PC-9 (cell line): ENCODE measurements at regions not wholly inside any gene's neighbourhood (a gene's known extent, or its start where the extent isn't known, plus 50 kb on each side); places are given as distances from the start of the nearest gene placed in this dataset.

Source experiments
- CTCF ChIP-seq: fragments of 200-600 bp; sonication (generic); conservative IDR thresholded peaks from 2 replicates; pipeline ENCODE4 v1.6.1; 2017; ENCODE audit warnings: mixed run types, antibody characterized with exemption, mild to moderate bottlenecking, moderate library complexity
- EZH2 ChIP-seq: fragments of 200-600 bp; sonication (generic); IDR thresholded peaks from 2 replicates; pipeline ENCODE4 v1.8.0; 2017; ENCODE audit warnings: antibody characterized with exemption, low read depth

GRCh38 chr10:2978574-2979273 is 88.6 kb upstream of the PFKP start:
- no peak for TF ChIP-seq CTCF
- TF ChIP-seq EZH2: no peak
